HG02571 (cell line): ENCODE measurements at regions not wholly inside any gene's neighbourhood (a gene's known extent, or its start where the extent isn't known, plus 50 kb on each side); places are given as distances from the start of the nearest gene placed in this dataset.

Source experiments
- ATAC-seq: cut with Tn5 transposase; IDR thresholded peaks from one replicate; pipeline ENCODE4 v1.9.1; 2021; ENCODE audit warnings: mild to moderate bottlenecking, moderate library complexity; ENCODE audit not compliant: unreplicated experiment

GRCh38 chr4:67051000-67051789 lies 494.1 kb downstream of the CENPC start:
- no peak for ATAC-seq

GRCh38 chr4:67049446-67049845 lies 495.9 kb downstream of the CENPC start:
- no peak for ATAC-seq

- ATAC-seq: no peak
These were observed 496.8 kb downstream of the CENPC start for GRCh38 chr4:67048530-67048929.

- no peak for ATAC-seq
These were observed 505.0 kb downstream of the CENPC start for GRCh38 chr4:67040315-67040714.

GRCh38 chr4:67038228-67038566 lies 507.1 kb downstream of the CENPC start:
- no peak for ATAC-seq

- ATAC-seq: no peak
These were observed 507.6 kb downstream of the CENPC start for GRCh38 chr4:67037504-67038227.

GRCh38 chr4:67036791-67037190 lies 508.5 kb downstream of the CENPC start:
- no peak for ATAC-seq

GRCh38 chr4:67035986-67036385 lies 509.3 kb downstream of the CENPC start:
- ATAC-seq: no peak

GRCh38 chr4:67035501-67035900 lies 509.8 kb downstream of the CENPC start:
- no peak for ATAC-seq

GRCh38 chr4:67030636-67031035 lies 514.7 kb downstream of the CENPC start:
- ATAC-seq: no peak

GRCh38 chr4:67020438-67020797 lies 524.9 kb downstream of the CENPC start:
- no peak for ATAC-seq

GRCh38 chr4:67019686-67020437 lies 525.4 kb downstream of the CENPC start:
- no peak for ATAC-seq

- ATAC-seq: no peak
These were observed 530.7 kb downstream of the CENPC start for GRCh38 chr4:67014592-67014991.

- ATAC-seq: no peak
These were observed 538.5 kb downstream of the CENPC start for GRCh38 chr4:67006791-67007190.

- no peak for ATAC-seq
These were observed 553.8 kb downstream of the CENPC start for GRCh38 chr4:66991521-66991920.

GRCh38 chr4:66974665-66975064 lies 570.6 kb downstream of the CENPC start:
- no peak for ATAC-seq

GRCh38 chr4:66972087-66972486 lies 573.2 kb downstream of the CENPC start:
- ATAC-seq: no peak

GRCh38 chr4:66964467-66964866 lies 580.8 kb downstream of the CENPC start:
- no peak for ATAC-seq

GRCh38 chr4:66963084-66963483 lies 582.2 kb downstream of the CENPC start:
- no peak for ATAC-seq

- no peak for ATAC-seq
These were observed 586.1 kb downstream of the CENPC start for GRCh38 chr4:66959207-66959606.

- ATAC-seq: no peak
These were observed 588.5 kb downstream of the CENPC start for GRCh38 chr4:66956852-66957251.

- ATAC-seq: no peak
These were observed 588.9 kb downstream of the CENPC start for GRCh38 chr4:66956426-66956825.
